HCT116 (cell line): ENCODE measurements at regions not wholly inside any gene's neighbourhood (a gene's known extent, or its start where the extent isn't known, plus 50 kb on each side); places are given as distances from the start of the nearest gene placed in this dataset.

Experiments used
- ATAC-seq: fragments of 200-7000 bp; cut with Tn5 transposase; 2 replicates; pipeline ENCODE4 v1.9.1; 2020; ENCODE audit warnings: mild to moderate bottlenecking, moderate library complexity
- BruUV-seq: library from RNA; stranded (reverse); fragments of 400-500 nt; replicated peaks from 2 replicates; lab custom pipeline; 2021; lab: Mats Ljungman, UMichigan
- CTCF ChIA-PET: fragments of 300-600 bp; sonication (Branson Sonifier 250); formaldehyde crosslinking; loops from one replicate; lab custom pipeline; 2021; ENCODE audit warnings: antibody characterized with exemption; lab: Charles Lee
- POLR2A ChIA-PET: fragments of 300-600, 350-600 bp; sonication (Branson Sonifier 250); formaldehyde crosslinking; loops from one replicate; lab custom pipeline; 2021; ENCODE audit warnings: antibody characterized with exemption; lab: Charles Lee
- RAD21 ChIA-PET, 2 experiments: fragments of 300-600 bp; sonication (Branson Sonifier 250); formaldehyde crosslinking; loops; one replicate each; lab custom pipeline; 2023; ENCODE audit warnings: low total read pairs in 2 of 2; ENCODE audit not compliant: uncharacterized antibody in 2 of 2, unreplicated experiment in 2 of 2, low non-redundant PET in 1 of 2; lab: Charles Lee
- DNase-seq: peaks from one replicate; pipeline ENCODE4 v3.0.0-alpha.2; 2010; ENCODE audit warnings: low read depth, low spot score
- H2AFZ ChIP-seq: fragments of 200-600 bp; shearing (Covaris generic), sonication (generic); 2 replicates; pipeline ENCODE4 v1.6.1; 2017; ENCODE audit warnings: low read depth, mixed run types, mixed read lengths, antibody characterized with exemption, low read length; ENCODE audit not compliant: poor library complexity, severe bottlenecking
- H3K27ac ChIP-seq: 2 replicates; pipeline ENCODE4 v1.5.1; 2012; ENCODE audit warnings: low read depth, low read length
- H3K27me3 ChIP-seq: fragments of 200-600 bp; sonication (generic); 2 replicates; pipeline ENCODE4 v1.6.1; 2016; ENCODE audit warnings: mixed run types, low read length, mixed read lengths; ENCODE audit not compliant: insufficient read depth
- H3K36me3 ChIP-seq, 2 experiments: fragments of 200-500 bp in 1 of 2; fragments of 200-600 bp in 1 of 2; sonication (Bioruptor generic) in 1 of 2; sonication (generic) in 1 of 2; 2 replicates each; pipeline versions ENCODE4 v1.5.1 to v1.6.1; 2014 to 2016; ENCODE audit warnings: low read length in 2 of 2, inconsistent platforms in 1 of 2, mixed read lengths in 1 of 2, mixed run types in 1 of 2; ENCODE audit not compliant: insufficient read depth in 2 of 2, control insufficient read depth in 1 of 2
- H3K4me1 ChIP-seq, 2 experiments: fragments of 200-600 bp in 1 of 2; sonication (generic) in 1 of 2; 2 replicates each; pipeline versions ENCODE4 v1.5.1 to v1.6.1; 2012 to 2017; ENCODE audit warnings: low read length in 2 of 2, inconsistent platforms in 1 of 2, mild to moderate bottlenecking in 1 of 2, mixed read lengths in 1 of 2, mixed run types in 1 of 2, moderate library complexity in 1 of 2; ENCODE audit not compliant: insufficient read depth in 2 of 2, control insufficient read depth in 1 of 2
- H3K4me2 ChIP-seq: fragments of 200-600 bp; sonication (generic); 2 replicates; pipeline ENCODE4 v1.6.1; 2017; ENCODE audit warnings: mixed run types, low read length, mixed read lengths
- H3K4me3 ChIP-seq, 2 experiments: fragments of 200-600 bp in 1 of 2; sonication (generic) in 1 of 2; replicated peaks in 1 of 2; 2 replicates each; pipeline ENCODE4 v1.5.1; 2011 to 2016; ENCODE audit warnings: low read length in 2 of 2, control low read depth in 1 of 2, low read depth in 1 of 2, mild to moderate bottlenecking in 1 of 2, mixed read lengths in 1 of 2, mixed run types in 1 of 2
- H3K79me2 ChIP-seq: fragments of 200-600 bp; sonication (generic); 2 replicates; pipeline ENCODE4 v1.6.1; 2017; ENCODE audit warnings: mild to moderate bottlenecking, mixed run types, low read length, moderate library complexity, mixed read lengths; ENCODE audit not compliant: insufficient read depth
- H3K9ac ChIP-seq: fragments of 200-600 bp; sonication (generic); 2 replicates; pipeline ENCODE4 v1.6.1; 2016; ENCODE audit warnings: low read length, mixed read lengths
- H3K9me2 ChIP-seq: fragments of 200-600 bp; sonication (generic), shearing (Covaris generic); 2 replicates; pipeline ENCODE4 v1.6.1; 2017; ENCODE audit warnings: mixed run types, mild to moderate bottlenecking, moderate library complexity; ENCODE audit not compliant: insufficient read depth
- H3K9me3 ChIP-seq, 2 experiments: fragments of 200-500 bp in 1 of 2; fragments of 200-600 bp in 1 of 2; sonication (Bioruptor generic) in 1 of 2; sonication (generic) in 1 of 2; 2 replicates each; pipeline ENCODE4 v1.6.1; 2014 to 2017; ENCODE audit warnings: low read length in 2 of 2, mixed read lengths in 2 of 2, inconsistent platforms in 1 of 2, low read depth in 1 of 2, mild to moderate bottlenecking in 1 of 2, mixed run types in 1 of 2, moderate library complexity in 1 of 2; ENCODE audit not compliant: control insufficient read depth in 1 of 2, insufficient read depth in 1 of 2
- H4K20me1 ChIP-seq: fragments of 200-600 bp; sonication (generic), shearing (Covaris generic); 2 replicates; pipeline ENCODE4 v1.6.1; 2017; ENCODE audit warnings: mixed run types, mild to moderate bottlenecking, moderate library complexity; ENCODE audit not compliant: insufficient read depth
- ATF3 ChIP-seq: IDR thresholded peaks from 2 replicates; pipeline ENCODE4 v1.6.1; 2012
- CBX3 ChIP-seq: IDR thresholded peaks from 2 replicates; pipeline ENCODE4 v1.6.1; 2012; ENCODE audit warnings: low read depth
- CEBPB ChIP-seq: IDR thresholded peaks from 2 replicates; pipeline ENCODE4 v1.6.1; 2012; ENCODE audit warnings: low read depth
- EGR1 ChIP-seq: IDR thresholded peaks from 2 replicates; pipeline ENCODE4 v1.6.1; 2012; ENCODE audit warnings: low read depth
- ELF1 ChIP-seq: IDR thresholded peaks from 2 replicates; pipeline ENCODE4 v1.6.1; 2012; ENCODE audit warnings: low read depth, borderline replicate concordance
- EZH2phosphoT487 ChIP-seq: fragments of 200-600 bp; IDR thresholded peaks from 2 replicates; pipeline ENCODE4 v1.6.1; 2018; ENCODE audit warnings: antibody characterized with exemption, borderline replicate concordance
- JUND ChIP-seq: IDR thresholded peaks from 2 replicates; pipeline ENCODE4 v1.6.1; 2012
- RAD21 ChIP-seq: IDR thresholded peaks from 2 replicates; pipeline ENCODE4 v1.6.1; 2012; ENCODE audit warnings: low read depth, mild to moderate bottlenecking
- REST ChIP-seq: IDR thresholded peaks from 2 replicates; pipeline ENCODE4 v1.6.1; 2012; ENCODE audit warnings: low read depth
- SP1 ChIP-seq: IDR thresholded peaks from 2 replicates; pipeline ENCODE4 v1.6.1; 2012; ENCODE audit warnings: low read depth
- SRF ChIP-seq: IDR thresholded peaks from 2 replicates; pipeline ENCODE4 v1.6.1; 2012; ENCODE audit warnings: low read depth
- TCF7L2 ChIP-seq: IDR thresholded peaks from 2 replicates; pipeline ENCODE4 v1.7.0; 2011; ENCODE audit warnings: borderline replicate concordance, inconsistent platforms; ENCODE audit not compliant: insufficient read depth, insufficient read length; ENCODE audit errors: extremely low read depth
- YY1 ChIP-seq: IDR thresholded peaks from 2 replicates; pipeline ENCODE4 v1.6.1; 2011; ENCODE audit warnings: low read length, low read depth, moderate library complexity, mild to moderate bottlenecking; ENCODE audit not compliant: insufficient replicate concordance; ENCODE audit errors: extremely low read depth
- ZFX ChIP-seq: fragments of 450-650 bp; IDR thresholded peaks from 2 replicates; pipeline ENCODE4 v1.6.1; 2017
- ZNF274 ChIP-seq: fragments of 200-500 bp; sonication (Bioruptor generic); IDR thresholded peaks from 2 replicates; pipeline ENCODE4 v1.6.1; 2014; ENCODE audit warnings: mild to moderate bottlenecking, low read depth, low read length, inconsistent platforms
- intact Hi-C: fragments of 100-400 bp; cut with micrococcal nuclease; formaldehyde crosslinking; loops from 2 replicates; pipeline ENCODE4 v1.10.0; 2022

- H3K9me3 ChIP-seq: no peaks in the 10 kb centered on the region
Observed at GRCh38 chr6:121664158-121664557, 228.7 kb downstream of the GJA1 start.

More at GRCh38 chr6:121664158-121664557, 228.7 kb downstream of the GJA1 start:
- intact Hi-C loops: no loop called here
- no peaks in the 10 kb centered on the region for H3K36me3 ChIP-seq
- no peak overlapping the region for H3K4me3 ChIP-seq
- no peaks in the 10 kb centered on the region for H3K79me2 ChIP-seq
- no peak overlapping the region for H3K9ac ChIP-seq
- peak overlapping the region; percentile 37 for H2AFZ ChIP-seq
- no peaks in the 10 kb centered on the region for H3K27me3 ChIP-seq
- no TSS peak for BruUV-seq
- ChIA-PET CTCF (no interaction called here), RAD21 (no interaction called here), POLR2A (no interaction called here)
- DNase-seq (no peak), ATAC-seq (no peak)
- H3K9me2 ChIP-seq: no peaks in the 10 kb centered on the region
- no peak overlapping the region for H3K4me2 ChIP-seq
- H3K4me1 ChIP-seq: peaks cover 8 to 18% of the 10 kb centered on the region in 2 experiments
- H4K20me1 ChIP-seq: no peaks in the 10 kb centered on the region
- H3K27ac ChIP-seq: no peak overlapping the region
- TF ChIP-seq SP1: no peak
- TF ChIP-seq ELF1: no peak
- TF ChIP-seq CBX3: no peak
- no peak for TF ChIP-seq ZNF274
- no peak for TF ChIP-seq TCF7L2
- TF ChIP-seq ZFX: no peak
- no peak for TF ChIP-seq ATF3
- TF ChIP-seq CEBPB: no peak
- no peak for TF ChIP-seq EGR1
- TF ChIP-seq SRF: no peak
- no peak for TF ChIP-seq YY1
- TF ChIP-seq JUND: no peak
- no peak for TF ChIP-seq REST
- no peak for TF ChIP-seq EZH2phosphoT487
- TF ChIP-seq RAD21: no peak
